Stomach (tissue), 8 donors: ENCODE measurements at regions not wholly inside any gene's neighbourhood (a gene's known extent, or its start where the extent isn't known, plus 50 kb on each side); places are given as distances from the start of the nearest gene placed in this dataset.

ENCODE experiments used
- DNase-seq, 2 donors: peaks; one replicate each; pipeline versions ENCODE4 v3.0.0 to v3.0.0-alpha.2; 2013 to 2019
- H3K27ac ChIP-seq, 5 donors: fragments of 200-600 bp in 4 of 5; sonication (generic) in 4 of 5; one replicate each; pipeline ENCODE4 v1.5.1; 2013 to 2019; ENCODE audit warnings: mild to moderate bottlenecking in 1 of 5, moderate library complexity in 1 of 5
- H3K27me3 ChIP-seq, 3 donors: fragments of 200-600 bp; sonication (generic); one replicate each; pipeline ENCODE4 v1.5.1; 2017 to 2019; ENCODE audit warnings: mixed run types in 1 of 3
- H3K36me3 ChIP-seq, 4 donors: fragments of 200-600 bp; sonication (generic); 1 replicate in 3 of 4; 2 replicates in 1 of 4; pipeline ENCODE4 v1.5.1; 2016 to 2019
- H3K4me1 ChIP-seq, 4 donors: fragments of 200-600 bp; sonication (generic); one replicate each; pipeline ENCODE4 v1.5.1; 2016 to 2019
- H3K4me3 ChIP-seq, 4 donors: fragments of 200-600 bp; sonication (generic) in 3 of 4; one replicate each; pipeline ENCODE4 v1.5.1; 2016 to 2019; ENCODE audit warnings: mild to moderate bottlenecking in 1 of 4
- H3K9me3 ChIP-seq, 4 donors: fragments of 200-600 bp; sonication (generic); one replicate each; pipeline ENCODE4 v1.5.1; 2016 to 2019
- EP300 ChIP-seq: sonication (generic); formaldehyde crosslinking; IDR thresholded peaks from one replicate; pipeline ENCODE4 v1.6.1; 2017; ENCODE audit warnings: antibody characterized with exemption
- POLR2A ChIP-seq, 4 donors: fragments of 450-650 bp; IDR thresholded peaks; one replicate each; pipeline ENCODE4 v1.6.1; 2016; ENCODE audit warnings: antibody characterized with exemption in 4 of 4, control low read depth in 2 of 4, mild to moderate bottlenecking in 1 of 4, moderate library complexity in 1 of 4
- POLR2AphosphoS5 ChIP-seq, 3 donors: sonication (generic); formaldehyde crosslinking; IDR thresholded peaks; one replicate each; pipeline ENCODE4 v1.6.1; 2016; ENCODE audit warnings: antibody characterized with exemption in 3 of 3
- WGBS, 5 donors: extraction: QIAGEN DNeasy Blood & Tissue Kit in 3 of 5; methylation state at CpG; one replicate each; pipeline versions ENCODE4 v1.1.5 to v1.1.7; 2013 to 2018; 5-methylcytosine and 5-hydroxymethylcytosine counted together
- intact Hi-C: fragments of 100-400 bp; cut with DNase I; formaldehyde crosslinking; loops from one replicate; pipeline ENCODE4 v1.15.1; 2023; ENCODE audit warnings: low total_unique reads
- TF ChIP-seq, protein P1 (sequence below), 7 experiments: fragments of 450-650 bp in 4 of 7; fragments of 200-600 bp in 3 of 7; sonication (generic) in 3 of 7; IDR thresholded peaks; one replicate each; pipeline ENCODE4 v1.5.1; 2016 to 2019; ENCODE audit warnings: antibody characterized with exemption in 7 of 7, control low read depth in 2 of 7, mild to moderate bottlenecking in 1 of 7
- donor health status: healthy with polysubstance abuse.
- donor health status: Bipolar disorder and iron deficiency.
- donor health status: healthy.

DNA sequence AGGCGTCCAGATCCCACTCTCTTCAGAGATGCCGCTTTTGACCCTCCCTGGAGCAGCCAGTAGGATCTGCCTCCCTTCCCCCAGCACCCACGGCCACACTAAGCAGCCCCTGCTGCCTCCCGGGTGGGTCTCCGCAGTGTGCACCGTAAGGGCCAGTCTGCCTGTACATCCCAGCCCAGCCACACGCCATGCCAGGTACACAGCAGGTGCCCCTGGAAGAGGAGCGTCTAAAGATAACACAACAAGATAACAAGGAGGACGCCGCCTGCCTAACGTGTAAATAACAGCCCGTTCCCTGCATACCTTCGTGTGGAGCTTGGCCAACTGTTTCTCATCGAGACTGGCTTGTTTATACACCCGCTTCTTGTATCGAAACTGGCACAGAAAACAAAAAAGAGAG is 139.4 kb downstream of the SHANK2 start:
- Histone ChIP-seq H3K27ac (no peak overlapping the region), H3K27me3 (peaks cover 0 to 21% (median 0%) of the 10 kb centered on the region in 3 donors), H3K4me3 (no peak overlapping the region), H3K9me3 (no peaks in the 10 kb centered on the region), H3K4me1 (no peaks in the 10 kb centered on the region), H3K36me3 (peaks cover 0 to 32% (median 20%) of the 10 kb centered on the region in 4 donors)
- TF ChIP-seq POLR2AphosphoS5 (IDR thresholded peaks at IDR 0.05) (no peak), POLR2A (IDR thresholded peaks at IDR 0.05) (no peak), EP300 (no peak)
- TF ChIP-seq, protein P1, sequence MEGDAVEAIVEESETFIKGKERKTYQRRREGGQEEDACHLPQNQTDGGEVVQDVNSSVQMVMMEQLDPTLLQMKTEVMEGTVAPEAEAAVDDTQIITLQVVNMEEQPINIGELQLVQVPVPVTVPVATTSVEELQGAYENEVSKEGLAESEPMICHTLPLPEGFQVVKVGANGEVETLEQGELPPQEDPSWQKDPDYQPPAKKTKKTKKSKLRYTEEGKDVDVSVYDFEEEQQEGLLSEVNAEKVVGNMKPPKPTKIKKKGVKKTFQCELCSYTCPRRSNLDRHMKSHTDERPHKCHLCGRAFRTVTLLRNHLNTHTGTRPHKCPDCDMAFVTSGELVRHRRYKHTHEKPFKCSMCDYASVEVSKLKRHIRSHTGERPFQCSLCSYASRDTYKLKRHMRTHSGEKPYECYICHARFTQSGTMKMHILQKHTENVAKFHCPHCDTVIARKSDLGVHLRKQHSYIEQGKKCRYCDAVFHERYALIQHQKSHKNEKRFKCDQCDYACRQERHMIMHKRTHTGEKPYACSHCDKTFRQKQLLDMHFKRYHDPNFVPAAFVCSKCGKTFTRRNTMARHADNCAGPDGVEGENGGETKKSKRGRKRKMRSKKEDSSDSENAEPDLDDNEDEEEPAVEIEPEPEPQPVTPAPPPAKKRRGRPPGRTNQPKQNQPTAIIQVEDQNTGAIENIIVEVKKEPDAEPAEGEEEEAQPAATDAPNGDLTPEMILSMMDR (IDR thresholded peaks at IDR 0.05) = no peak
- no peak for DNase-seq
- intact Hi-C loops = no loop called here
- WGBS, 5 donors = 44 to 67% (median 50%) methylated on average over 16 of the region's 16 CpGs

- Histone ChIP-seq H3K4me3 (no peak overlapping the region), H3K27me3 (peaks cover 0 to 21% (median 0%) of the 10 kb centered on the region in 3 donors), H3K36me3 (peaks cover 0 to 34% (median 25%) of the 10 kb centered on the region in 4 donors), H3K4me1 (no peaks in the 10 kb centered on the region), H3K9me3 (no peaks in the 10 kb centered on the region), H3K27ac (no peak overlapping the region)
- WGBS, 5 donors = 62 to 82% (median 76%) methylated on average over 9 of the region's 9 CpGs
- TF ChIP-seq EP300 (no peak), POLR2AphosphoS5 (IDR thresholded peaks at IDR 0.05) (no peak), POLR2A (IDR thresholded peaks at IDR 0.05) (no peak)
- TF ChIP-seq, protein P1 (IDR thresholded peaks at IDR 0.05) = no peak
- DNase-seq = no peak
- intact Hi-C loops = no loop called here
These were observed 139.9 kb downstream of the SHANK2 start for GRCh38 chr11:71112454-71112853.

DNA sequence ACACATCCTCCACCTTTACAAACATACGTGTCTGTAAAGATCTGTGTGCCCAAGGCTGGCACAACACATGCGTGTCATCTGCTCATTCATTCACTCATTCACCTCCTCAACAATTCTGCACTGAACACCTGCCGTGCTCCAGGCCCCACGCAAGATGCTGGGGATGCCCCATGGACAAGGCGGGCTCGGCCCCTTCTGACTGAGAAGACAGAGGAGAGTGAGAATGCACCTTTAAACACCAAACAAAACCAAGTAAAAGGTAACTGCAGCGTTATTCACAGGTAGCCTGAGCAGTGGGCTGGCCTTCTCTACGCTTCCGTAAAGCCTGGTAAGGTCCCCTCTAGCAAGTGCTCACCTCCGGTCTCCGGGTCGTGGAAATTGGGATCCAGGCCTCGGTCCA is 142.8 kb downstream of the SHANK2 start:
- Histone ChIP-seq H3K27me3 (peaks cover 0 to 21% (median 0%) of the 10 kb centered on the region in 3 donors), H3K9me3 (no peaks in the 10 kb centered on the region), H3K4me1 (no peaks in the 10 kb centered on the region), H3K27ac (no peak overlapping the region), H3K4me3 (no peak overlapping the region), H3K36me3 (peaks cover 0 to 34% (median 26%) of the 10 kb centered on the region in 4 donors)
- TF ChIP-seq EP300 (no peak), POLR2A (IDR thresholded peaks at IDR 0.05) (no peak), POLR2AphosphoS5 (IDR thresholded peaks at IDR 0.05) (no peak)
- TF ChIP-seq, protein P1 (IDR thresholded peaks at IDR 0.05) = no peak
- intact Hi-C loops = no loop called here
- no peak for DNase-seq
- WGBS, 5 donors = 93 to 97% (median 96%) methylated on average over 13 of the region's 13 CpGs

DNA sequence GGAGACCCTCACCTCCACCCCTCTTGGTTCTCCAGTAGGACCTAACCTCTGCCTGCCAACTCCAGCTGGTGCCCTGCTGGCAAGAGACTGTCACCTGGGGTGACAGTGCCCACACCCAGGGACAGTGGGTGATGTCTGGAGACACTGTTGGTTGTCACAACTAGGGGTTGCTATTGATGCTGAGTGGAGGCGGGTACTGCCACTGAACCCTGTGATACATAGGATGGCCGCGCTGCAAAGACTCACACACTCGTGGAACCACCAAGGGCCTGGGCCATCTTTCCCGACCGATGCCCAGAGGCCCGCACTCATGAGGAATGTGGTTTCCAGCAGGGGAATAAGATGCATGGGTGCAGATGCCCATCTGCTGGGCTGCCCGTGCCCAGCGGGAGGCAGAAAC is 143.2 kb downstream of the SHANK2 start:
- no peak for DNase-seq
- H3K4me1 ChIP-seq = no peaks in the 10 kb centered on the region
- 95 to 100% (median 97%) methylated on average over 3 to 9 of the region's 9 CpGs for WGBS, 5 donors
- intact Hi-C loops = no loop called here
- TF ChIP-seq, protein P1 (IDR thresholded peaks at IDR 0.05) = no peak
- TF ChIP-seq POLR2A (IDR thresholded peaks at IDR 0.05) (no peak), POLR2AphosphoS5 (IDR thresholded peaks at IDR 0.05) (no peak), EP300 (no peak)
- no peaks in the 10 kb centered on the region for H3K9me3 ChIP-seq
- peaks cover 0 to 17% (median 0%) of the 10 kb centered on the region in 3 donors for H3K27me3 ChIP-seq
- H3K4me3 ChIP-seq = no peak overlapping the region
- H3K36me3 ChIP-seq = peaks cover 0 to 34% (median 26%) of the 10 kb centered on the region in 4 donors
- H3K27ac ChIP-seq = no peak overlapping the region
